GM21825 (cell line): ENCODE measurements at regions not wholly inside any gene's neighbourhood (a gene's known extent, or its start where the extent isn't known, plus 50 kb on each side); places are given as distances from the start of the nearest gene placed in this dataset.
"Not testable (repeated sequence)": the region's sequence is repeated elsewhere in the genome, so short reads cannot be mapped to it uniquely, and the experiment has no call there.

Experiments
- ATAC-seq: cut with Tn5 transposase; IDR thresholded peaks from one replicate; pipeline ENCODE4 v1.9.1; 2021; ENCODE audit warnings: mild to moderate bottlenecking, moderate library complexity; ENCODE audit not compliant: unreplicated experiment

- not testable (repeated sequence) for ATAC-seq
Measured at GRCh38 chr15:21174761-21175160, 265.5 kb downstream of the POTEB3 start.

GRCh38 chr15:21151203-21151966, 285.3 kb upstream of the POTEB2 start:
- ATAC-seq = not testable (repeated sequence)

GRCh38 chr15:21148136-21148535, 282.0 kb upstream of the POTEB2 start:
- ATAC-seq = not testable (repeated sequence)

- not testable (repeated sequence) for ATAC-seq
Measured at GRCh38 chr15:21133893-21134292, 267.8 kb upstream of the POTEB2 start.

GRCh38 chr15:21112271-21113053, 246.3 kb upstream of the POTEB2 start:
- ATAC-seq = not testable (repeated sequence)

GRCh38 chr15:21111861-21112260, 245.7 kb upstream of the POTEB2 start:
- ATAC-seq = not testable (repeated sequence)

GRCh38 chr15:21111172-21111571, 245.1 kb upstream of the POTEB2 start:
- ATAC-seq = not testable (repeated sequence)

- ATAC-seq = not testable (repeated sequence)
Measured at GRCh38 chr15:21110187-21110804, 244.2 kb upstream of the POTEB2 start.

- not testable (repeated sequence) for ATAC-seq
Measured at GRCh38 chr15:21108384-21108783, 242.3 kb upstream of the POTEB2 start.

GRCh38 chr15:21107399-21108381, 241.6 kb upstream of the POTEB2 start:
- ATAC-seq = not testable (repeated sequence)

- not testable (repeated sequence) for ATAC-seq
Measured at GRCh38 chr15:21096599-21096998, 230.5 kb upstream of the POTEB2 start.

- ATAC-seq = not testable (repeated sequence)
Measured at GRCh38 chr15:21079544-21079943, 213.4 kb upstream of the POTEB2 start.

- ATAC-seq = not testable (repeated sequence)
Measured at GRCh38 chr15:21068917-21069316, 202.8 kb upstream of the POTEB2 start.

GRCh38 chr15:21063512-21063911, 197.4 kb upstream of the POTEB2 start:
- not testable (repeated sequence) for ATAC-seq

GRCh38 chr15:21062619-21063163, 196.6 kb upstream of the POTEB2 start:
- ATAC-seq = not testable (repeated sequence)

GRCh38 chr15:21051866-21052265, 185.8 kb upstream of the POTEB2 start:
- ATAC-seq = not testable (repeated sequence)

GRCh38 chr15:21031703-21032102, 165.6 kb upstream of the POTEB2 start:
- ATAC-seq = not testable (repeated sequence)

GRCh38 chr15:21029001-21029400, 162.9 kb upstream of the POTEB2 start:
- not testable (repeated sequence) for ATAC-seq

- ATAC-seq = not testable (repeated sequence)
Measured at GRCh38 chr15:21027942-21028341, 161.8 kb upstream of the POTEB2 start.

- ATAC-seq = not testable (repeated sequence)
Measured at GRCh38 chr15:21026848-21027247, 160.7 kb upstream of the POTEB2 start.
